Stimulated activated CD8-positive, alpha-beta memory T cell treated with anti-CD3 and anti-CD28 coated beads, Interleukin-15, amount 100 ng/mL, for 4 hours (primary cell): ENCODE measurements at regions not wholly inside any gene's neighbourhood (a gene's known extent, or its start where the extent isn't known, plus 50 kb on each side); places are given as distances from the start of the nearest gene placed in this dataset.

Experiments used
- DNase-seq, 2 donors: peaks; one replicate each; pipeline ENCODE4 v3.0.0-alpha.2; 2020; ENCODE audit warnings: low read depth in 2 of 2

DNA sequence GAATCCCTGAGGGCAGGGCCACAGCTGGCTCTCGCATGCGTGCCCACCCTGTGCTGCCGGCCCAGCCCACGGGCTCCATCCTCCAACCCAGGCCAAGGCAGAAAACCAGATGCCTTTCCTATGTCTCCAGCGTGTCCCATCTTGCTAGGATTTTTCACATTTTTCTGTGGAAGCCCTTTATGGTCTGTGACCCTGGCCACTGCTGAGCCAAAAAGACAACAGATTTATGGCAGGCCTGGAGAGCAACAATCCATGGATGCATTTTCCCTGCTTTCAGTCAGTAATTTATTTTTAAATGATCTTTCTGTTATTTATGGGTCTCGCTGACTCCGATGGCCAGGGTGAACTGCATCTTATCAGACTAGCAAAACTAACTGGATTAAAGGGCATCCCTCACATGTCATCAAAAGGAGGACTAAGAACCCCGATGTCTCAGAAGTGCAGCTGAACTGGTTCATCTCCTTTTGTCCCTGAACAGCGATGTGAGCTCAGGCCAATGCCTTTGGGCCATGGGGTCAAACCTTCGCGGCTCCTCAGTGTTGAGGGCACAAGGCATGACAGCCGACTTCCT, 346.0 kb downstream of the CYRIA start:
- no peak for DNase-seq

DNA sequence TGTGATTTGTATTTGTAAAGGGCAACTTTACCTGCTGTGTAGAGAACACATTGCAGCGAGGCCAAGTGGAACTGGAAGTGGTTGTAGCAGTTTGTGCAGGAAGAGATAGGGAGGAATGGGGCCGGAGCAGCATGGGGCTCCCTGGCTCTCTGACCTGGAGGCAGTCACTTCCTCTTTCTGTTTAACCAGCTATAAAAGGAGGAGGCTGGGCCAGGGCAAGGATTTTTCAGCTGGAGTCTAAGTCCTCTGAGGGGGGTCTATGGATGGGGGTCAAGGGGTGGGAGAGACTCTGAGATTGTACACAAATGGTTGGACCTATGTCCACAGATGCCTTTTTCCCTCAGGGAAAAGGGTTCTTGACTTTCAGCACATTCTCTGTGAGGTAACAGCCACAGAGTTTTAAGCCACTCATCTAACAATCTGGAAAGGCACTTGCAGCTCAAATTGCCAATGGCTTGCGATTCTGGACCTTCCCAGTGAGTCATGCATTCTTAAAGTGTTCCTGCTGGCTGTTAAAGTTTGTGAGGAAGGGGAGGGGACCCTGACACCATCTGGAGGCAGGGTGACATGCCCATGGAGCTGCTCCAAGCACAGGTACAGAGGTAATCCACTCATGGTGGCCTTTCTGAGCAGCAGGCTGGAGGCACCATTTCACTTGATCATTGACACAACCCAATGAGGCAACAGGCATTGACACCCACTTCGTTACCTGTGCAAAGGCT, 347.0 kb downstream of the CYRIA start:
- DNase-seq: no peak

DNA sequence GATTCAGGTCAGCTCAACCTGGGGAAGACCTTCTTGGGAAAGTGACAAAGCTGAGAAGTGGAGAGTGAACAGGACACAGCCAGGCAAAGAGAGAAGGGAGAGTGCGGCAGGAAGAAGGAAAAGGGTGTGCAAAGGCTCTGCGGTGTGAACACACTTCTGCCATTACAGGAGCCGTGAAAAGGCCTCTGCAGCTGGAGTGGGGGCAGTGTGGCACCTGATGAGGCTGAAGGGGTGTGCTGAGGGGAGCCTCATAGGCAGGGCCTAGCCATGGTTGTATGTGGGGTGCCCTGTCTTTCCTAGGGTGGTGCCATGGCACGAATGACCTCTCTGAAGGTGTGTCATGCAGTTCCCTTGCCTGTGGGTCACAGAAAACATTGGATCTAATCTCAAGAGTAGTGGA, 347.6 kb downstream of the CYRIA start:
- no peak for DNase-seq

DNA sequence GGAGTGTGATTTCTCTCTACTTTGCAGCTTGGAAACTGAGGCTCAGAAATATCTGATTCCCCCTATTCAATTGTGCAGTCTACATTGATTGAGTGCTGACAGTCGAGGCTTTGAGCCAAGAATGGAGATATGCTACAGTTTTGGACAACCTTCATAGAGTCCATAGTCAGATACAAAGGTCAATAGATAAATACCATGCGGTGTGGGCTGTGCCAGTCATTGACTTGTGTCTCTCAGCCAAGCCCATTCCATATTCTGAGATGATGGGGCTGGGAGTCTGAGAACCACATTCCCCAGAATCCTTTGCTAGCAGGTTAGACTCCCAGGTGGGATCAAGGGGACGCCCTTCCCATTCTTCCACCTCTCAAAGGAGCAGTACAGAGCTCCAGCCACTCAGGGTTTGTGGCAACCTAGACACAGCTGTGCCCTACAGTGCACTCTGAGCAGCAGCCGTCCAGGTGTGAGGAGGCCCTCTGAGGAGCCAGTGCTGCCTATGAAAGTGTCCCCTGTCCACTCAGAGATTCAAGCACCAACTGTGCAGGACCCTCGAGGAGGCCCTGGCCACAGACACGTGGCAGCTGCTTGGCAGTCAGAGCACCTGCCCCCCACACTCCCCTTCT, 348.3 kb downstream of the CYRIA start:
- no peak for DNase-seq

DNA sequence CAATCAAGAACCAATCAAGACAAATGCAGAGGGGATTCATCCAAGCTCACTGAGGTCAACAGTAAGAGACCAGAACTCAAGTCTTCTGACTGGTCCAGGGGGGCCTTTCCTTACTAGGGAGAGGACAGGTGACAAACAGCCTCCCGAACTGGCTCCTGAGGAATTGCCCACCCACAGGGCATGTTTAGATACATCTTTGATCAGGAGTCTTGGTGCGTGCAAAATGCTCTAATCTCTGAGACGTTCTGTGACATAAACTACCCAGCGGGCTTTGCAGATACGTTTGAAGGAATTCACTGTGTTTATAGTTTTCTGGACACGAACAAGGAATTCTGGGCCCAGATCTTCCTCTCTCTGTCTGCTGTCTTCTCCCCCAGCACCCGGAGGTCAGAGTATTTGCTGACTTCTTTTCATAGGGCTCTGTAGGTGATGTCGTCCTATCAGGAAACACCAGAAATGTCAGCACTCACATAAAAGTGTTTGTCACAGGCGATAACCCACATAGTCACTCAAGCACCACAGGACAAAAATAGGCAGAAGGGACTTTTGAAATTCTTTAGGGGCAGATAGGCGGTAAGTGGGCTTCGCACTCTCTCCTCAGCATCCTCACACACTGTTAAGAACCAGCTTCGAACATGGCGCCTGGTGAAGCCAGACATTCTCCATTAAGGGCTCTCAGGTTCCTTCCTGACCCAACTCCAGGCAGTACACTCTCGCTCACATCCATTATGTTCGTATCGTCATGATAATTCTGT, 349.0 kb downstream of the CYRIA start:
- no peak for DNase-seq

DNA sequence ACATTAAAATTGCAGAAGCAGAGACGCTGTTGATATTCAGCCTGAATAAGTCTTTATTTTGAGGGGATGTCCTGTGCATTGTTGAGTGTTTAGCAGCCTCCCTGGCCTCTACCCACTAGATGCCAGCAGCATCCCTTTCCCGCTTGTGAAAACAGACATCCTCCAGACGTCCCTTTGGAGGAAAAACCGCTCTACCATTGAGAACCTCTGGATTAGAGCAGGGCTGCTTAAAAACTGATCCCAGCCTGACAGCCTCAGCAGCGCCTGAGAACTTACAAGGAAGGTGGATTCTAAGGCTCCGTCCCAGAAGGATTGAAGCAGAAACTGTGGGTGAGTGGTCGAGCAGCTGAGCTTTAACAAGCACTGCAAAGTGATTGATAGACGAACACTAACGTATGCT, 349.7 kb downstream of the CYRIA start:
- DNase-seq: no peak

DNA sequence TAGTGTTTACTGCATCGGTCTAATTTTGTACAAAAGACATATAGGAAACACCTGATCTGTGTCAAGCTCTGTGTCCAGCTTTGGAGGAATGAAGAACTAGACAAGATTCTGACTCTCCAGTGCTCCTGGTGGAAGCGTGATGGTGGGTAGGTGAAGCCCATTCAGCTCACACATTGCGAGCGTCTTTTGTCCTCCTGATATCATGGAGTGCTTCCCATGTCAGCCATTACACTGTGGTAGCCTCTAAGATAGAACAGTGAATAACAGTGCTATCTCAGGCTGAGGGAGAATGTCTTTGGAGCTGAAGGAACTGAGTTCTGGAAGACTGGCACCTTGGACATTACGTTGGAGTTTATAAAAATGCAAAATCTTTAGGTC, 350.2 kb downstream of the CYRIA start:
- no peak for DNase-seq

DNA sequence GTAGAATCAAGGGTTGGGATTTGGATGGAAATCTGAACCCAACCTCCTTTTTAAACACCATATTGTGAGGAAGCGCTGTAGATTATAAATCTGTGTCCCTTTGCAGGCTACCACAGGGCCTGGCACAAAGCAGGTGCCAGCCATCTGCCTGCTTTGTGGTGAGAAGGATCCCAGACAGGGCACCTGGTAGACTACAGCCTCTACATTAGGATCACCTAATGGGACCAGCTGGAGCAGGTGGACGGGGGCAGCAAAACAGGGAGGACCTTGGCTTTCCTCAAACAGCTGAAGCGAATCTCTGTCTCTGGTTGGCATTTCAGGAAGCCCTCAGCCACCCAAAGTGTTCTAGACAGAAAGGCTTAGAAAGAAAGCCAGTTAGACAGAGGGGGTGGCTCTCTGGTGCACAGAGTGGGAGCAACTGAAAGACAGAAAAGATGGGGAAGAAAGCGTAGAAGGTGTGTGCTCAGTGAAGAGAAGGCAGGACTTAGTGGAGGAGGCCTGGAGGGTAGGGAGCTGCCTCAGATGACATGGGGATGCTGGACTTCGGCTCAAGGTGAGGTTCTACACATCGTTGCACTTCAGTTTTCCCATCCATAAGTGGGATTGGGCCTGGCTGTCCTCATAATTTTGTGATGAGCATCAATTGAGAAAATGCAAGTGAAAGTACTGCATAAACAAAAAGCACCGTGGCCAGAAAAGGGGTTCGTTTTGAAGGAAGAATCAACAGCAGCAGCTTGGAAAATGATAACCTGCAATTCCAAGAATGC, 350.8 kb downstream of the CYRIA start:
- DNase-seq: no peak

DNA sequence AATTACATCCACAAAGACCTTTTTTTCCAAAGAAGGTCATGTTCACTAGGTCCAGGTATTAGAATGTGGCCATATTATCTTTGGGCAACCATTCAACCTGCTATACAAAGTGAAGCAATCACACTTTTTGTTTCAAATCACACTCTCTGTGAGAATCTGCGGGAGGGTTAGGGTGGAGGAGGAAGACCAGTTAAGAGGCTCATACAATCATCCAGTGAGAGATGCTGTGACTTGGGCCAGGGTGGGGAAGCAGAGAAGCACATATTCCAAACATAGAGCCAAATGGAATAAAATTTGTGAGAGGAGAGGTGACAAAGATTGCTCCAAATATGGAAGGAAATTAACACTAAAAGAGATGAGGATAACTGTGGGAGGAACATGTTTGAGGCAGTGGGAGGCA, 351.6 kb downstream of the CYRIA start:
- DNase-seq: no peak

DNA sequence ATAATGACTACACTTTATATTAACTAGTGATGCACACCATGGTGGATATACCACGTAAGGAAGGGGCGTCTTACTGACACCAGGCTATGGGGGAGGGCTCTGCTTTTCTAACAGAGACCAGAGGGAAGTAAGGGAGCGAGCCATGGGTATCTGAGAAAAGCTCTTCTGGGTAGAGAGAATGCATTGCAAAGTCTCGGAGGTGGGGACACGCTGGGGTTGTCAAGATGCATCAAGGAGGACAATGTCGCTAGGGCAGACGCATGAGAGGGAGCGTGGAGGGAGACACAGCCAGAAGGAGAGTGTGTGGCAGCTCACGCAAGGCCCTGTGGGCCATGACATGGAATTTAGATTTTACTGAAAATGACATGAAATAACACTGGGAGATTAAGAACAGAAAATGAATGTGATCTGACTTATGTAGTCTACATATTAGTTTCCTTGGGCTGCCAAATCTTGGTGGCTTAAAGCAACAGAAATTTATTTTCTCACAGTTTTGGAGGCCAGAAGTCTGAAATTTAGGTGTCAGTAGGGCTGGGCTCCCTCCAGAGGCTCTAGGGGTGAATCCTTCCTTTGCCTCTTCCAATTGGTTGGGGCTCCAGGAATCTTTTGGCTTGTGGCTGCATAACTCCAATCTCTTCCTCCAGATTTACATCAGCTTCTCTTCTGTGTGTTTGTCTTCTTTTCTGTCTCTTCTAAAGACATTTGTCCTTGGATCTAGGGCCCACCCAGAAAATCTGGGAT, 352.2 kb downstream of the CYRIA start:
- DNase-seq: no peak

DNA sequence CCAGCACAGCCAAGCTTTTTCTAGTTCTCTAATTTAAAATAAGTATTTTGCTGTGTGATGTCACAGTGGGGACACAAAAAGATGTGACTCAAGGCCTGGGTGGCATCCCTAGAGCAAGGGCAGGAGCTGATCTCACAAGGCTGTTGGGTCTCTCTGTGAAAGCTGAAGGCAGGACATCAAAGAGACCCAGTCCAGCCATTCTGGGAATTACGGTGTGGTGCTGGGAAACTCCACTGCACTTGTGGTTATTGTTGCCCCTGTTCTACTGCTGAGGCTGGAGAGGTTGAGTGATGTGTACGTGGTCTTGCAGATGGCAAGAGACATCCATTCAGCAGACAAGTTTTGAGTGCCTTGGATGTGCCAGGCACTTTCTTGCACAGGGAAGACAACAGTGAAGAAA, 352.9 kb downstream of the CYRIA start:
- DNase-seq: no peak

DNA sequence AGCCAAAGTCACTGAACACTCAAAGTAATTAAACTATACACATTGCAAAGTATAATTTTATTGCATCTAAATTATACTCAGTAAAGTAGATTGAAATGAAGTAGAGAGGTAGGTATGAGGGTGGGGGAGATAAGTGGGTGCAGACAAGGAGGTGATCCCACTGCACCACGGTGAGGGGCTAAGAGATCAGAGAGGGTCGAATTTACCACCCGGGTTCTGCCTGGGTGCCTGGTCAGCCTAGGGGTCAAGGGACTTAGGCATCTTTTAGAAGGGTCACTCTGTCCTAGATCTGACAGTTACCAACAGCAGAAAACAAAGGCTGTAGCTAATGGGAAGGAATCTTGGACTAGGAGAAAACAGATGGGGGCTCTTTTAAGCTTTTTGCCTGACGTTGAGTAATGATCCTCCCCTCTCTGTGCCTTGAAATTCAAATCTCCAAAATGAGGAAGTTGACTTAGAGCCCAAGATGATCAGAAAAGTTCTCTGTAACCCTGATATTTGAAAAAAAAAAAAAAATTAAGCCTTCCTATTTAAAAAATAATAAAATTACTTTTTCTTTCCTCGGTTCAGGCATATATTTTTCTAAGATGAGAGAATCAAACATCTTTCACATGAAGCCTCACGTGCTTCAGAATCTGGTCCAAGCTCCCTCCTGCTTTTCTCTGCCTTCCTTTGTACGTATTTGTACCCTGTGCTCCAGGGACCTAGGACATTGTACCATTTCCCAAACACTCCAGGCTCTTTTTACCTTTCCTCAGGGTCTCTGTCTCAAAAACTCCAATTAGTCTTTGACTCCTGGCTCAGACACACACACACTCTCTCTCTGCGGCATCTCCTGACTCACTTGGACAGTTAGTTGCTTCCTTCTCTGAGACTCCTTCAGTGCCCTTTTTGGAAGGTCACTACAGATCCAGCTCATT, 353.9 kb downstream of the CYRIA start:
- no peak for DNase-seq

DNA sequence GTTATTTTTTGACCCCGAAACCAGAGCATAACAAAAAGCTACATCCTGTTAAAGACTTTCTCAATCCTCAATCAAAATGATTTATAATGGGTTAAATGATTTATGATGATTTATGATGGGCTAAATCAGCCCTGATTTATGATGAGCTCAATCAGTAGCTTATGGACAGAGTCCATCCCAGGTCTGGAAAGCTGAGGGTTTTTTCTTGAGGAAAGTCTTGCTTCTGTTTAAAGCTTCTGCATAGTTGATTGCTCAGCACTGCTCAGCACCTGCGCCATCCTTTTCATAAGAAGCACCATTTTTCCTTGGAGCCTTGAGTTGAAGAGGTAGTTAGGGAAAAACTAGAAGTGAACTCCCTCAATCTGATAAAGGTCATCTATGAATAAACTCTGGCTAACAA, 356.8 kb downstream of the CYRIA start:
- DNase-seq: no peak

DNA sequence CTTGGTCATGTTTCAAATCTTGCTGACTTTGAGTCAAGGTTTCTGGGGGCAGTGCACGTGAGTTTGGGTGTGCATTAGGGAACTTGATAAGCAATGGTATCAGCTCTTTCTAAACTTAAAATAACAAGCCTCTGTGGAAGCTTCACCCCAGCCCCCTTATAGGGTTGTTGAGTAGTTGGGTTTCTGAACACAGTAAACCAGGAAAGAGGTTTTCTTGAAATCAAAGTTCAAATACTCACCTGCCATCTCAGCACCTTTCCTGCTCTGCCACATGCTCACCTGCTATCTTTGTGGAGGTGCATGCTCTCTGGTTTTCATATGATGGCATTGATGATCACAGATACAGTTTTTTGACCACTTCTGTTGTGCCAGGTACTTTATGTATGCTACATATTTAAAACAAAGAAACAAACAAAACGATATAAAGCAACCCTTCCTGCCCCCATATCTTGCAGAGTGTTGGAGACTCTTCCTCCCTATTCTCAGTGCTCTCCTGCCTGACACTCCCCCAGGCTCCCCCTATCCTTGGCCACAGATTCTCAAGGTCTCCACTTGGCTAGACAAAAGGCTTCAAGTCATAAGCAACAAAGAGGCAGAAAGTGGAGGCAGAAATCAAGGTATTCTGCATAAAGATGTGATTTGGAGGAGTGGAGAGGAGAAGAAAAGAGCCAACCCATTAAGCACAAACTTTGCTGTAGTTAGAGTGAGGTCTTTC, 360.6 kb downstream of the CYRIA start:
- no peak for DNase-seq

DNA sequence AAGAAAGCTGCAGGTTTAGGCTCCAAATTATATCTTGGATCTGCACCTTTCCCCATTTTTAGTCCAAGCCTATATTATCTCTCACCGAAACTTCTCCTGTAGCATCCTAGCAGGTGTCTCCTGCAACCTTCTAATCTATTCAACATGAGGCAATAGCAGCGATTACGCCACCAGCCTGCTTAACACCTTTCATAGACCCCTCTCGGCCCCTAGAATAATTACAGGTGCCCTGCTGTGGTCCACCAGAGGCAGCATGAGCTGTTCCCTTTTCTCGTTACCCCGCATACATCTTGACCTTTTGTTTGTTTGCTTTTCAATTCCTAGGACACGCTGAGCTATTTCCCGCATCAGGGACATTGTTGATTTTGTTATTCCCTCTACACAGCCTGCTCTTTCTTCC, 361.9 kb downstream of the CYRIA start:
- DNase-seq: no peak

DNA sequence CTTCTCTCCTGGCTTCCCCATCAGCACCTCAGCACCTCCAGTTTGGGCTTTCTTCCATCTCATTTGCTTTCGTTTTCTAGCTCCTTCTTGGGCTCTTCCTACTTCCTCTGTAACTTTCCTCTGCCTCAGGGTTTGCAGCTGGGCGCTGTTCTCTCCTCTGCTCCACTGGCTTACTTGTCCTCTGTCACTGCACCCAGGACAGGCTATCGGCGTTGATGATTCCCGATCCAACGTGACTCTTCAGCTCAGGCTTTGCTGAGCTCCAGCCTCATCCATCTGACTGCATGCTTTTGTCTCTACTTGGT, 362.4 kb downstream of the CYRIA start:
- DNase-seq: no peak

DNA sequence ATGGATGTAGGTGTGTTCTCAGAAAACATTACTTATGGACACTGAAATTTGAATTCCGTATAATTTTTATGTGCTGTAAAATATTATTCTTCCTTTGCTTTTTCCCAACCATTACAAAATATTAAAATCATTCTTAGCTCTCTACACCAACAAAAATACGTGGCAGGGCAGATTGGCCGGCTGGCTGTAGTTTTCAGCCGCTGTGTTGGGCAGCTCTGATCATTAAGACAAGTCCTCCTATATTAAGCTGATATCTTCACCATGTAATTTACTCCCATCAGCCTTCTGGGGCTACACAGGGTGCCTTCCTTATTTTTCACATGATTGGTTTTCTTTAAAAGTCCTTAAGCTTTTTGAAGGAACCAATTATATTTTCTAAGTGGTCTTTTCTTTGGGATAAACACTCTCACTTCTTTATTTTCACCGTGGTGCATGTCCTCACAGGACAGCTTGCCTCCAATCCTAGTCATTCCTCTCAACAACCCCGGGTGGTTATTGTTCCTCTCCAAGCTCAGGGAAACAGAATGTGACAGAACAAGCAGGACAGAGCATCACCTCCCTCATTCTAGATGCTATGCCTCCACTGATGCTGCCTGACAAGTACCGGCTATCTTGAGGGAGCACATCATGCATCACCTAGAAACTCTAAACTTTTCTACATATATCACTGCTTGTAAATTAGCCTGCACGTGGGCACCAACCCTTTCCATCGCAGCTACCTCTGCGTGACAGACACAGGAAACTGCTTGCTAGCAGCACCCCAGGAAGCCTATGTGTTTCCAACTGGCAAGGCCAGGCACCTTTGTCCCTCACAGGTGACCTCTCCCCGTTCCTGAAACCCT, 362.3 kb downstream of the MYCN start:
- no peak for DNase-seq

DNA sequence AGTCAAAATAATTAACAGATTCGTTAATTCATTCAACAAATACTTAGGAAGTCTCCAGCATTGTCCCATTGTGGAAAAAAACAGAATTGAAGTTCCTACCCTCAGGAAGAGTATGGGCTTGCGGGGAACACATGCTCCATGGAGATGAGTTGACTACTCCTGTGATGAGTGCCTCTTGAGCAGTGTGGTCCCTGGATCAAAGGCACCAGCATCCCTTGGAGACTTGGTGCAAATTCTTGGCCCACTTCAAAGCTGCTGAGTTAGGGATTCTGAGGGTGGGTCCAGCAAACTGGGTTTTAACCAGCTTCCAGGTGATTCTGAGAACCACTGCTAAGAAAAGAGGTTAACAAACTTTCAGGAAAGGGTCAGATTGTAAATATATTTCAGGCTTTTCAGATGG, 361.6 kb downstream of the MYCN start:
- DNase-seq: no peak

DNA sequence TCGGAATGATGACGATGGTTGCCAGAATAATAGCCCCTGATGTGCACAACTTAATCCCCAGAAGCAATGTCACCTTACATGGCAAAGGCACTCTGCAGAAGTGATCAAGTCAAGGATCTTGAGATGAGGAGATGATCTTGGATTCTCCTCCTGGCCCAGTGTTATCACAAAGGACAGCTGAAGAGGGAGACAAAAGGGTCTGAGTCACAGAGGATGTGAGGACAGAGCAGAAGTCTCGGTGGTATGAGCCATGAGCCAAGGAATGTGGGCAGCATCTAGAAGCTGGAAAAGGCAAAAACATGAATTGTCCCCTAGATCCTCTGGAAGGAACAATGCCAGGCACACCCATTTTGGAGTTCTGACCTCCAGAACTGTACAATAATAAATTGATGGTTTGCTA, 358.5 kb downstream of the MYCN start:
- DNase-seq: no peak
